Esophagus muscularis mucosa (tissue), 2 donors: ENCODE measurements at regions not wholly inside any gene's neighbourhood (a gene's known extent, or its start where the extent isn't known, plus 50 kb on each side); places are given as distances from the start of the nearest gene placed in this dataset.

ENCODE experiments used
- POLR2A ChIP-seq: fragments of 450-650 bp; IDR thresholded peaks from one replicate; pipeline ENCODE4 v1.6.1; 2017; ENCODE audit warnings: antibody characterized with exemption, moderate library complexity, mild to moderate bottlenecking, low read depth
- POLR2AphosphoS5 ChIP-seq, 2 donors: sonication (generic); formaldehyde crosslinking; IDR thresholded peaks; one replicate each; pipeline ENCODE4 v1.6.1; 2017; ENCODE audit warnings: antibody characterized with exemption in 2 of 2

- TF ChIP-seq POLR2AphosphoS5 (IDR thresholded peaks at IDR 0.05): no peak
- no peak for TF ChIP-seq POLR2A
Measured at GRCh38 chr10:125514206-125515162, 168.5 kb downstream of the TEX36 start.
